Thymus (tissue), 11 donors: ENCODE measurements at regions not wholly inside any gene's neighbourhood (a gene's known extent, or its start where the extent isn't known, plus 50 kb on each side); places are given as distances from the start of the nearest gene placed in this dataset.

Experiments
- DNase-seq, 9 donors: peaks; one replicate each; pipeline ENCODE4 v3.0.0-alpha.2; 2013; ENCODE audit warnings: low spot score in 9 of 9, low read depth in 6 of 9, missing footprints in 1 of 9
- H3K27ac ChIP-seq, 2 donors: one replicate each; pipeline ENCODE4 v1.5.1; 2013; ENCODE audit warnings: control low read depth in 1 of 2, low read depth in 1 of 2, low read length in 1 of 2, mild to moderate bottlenecking in 1 of 2, moderate library complexity in 1 of 2
- H3K27me3 ChIP-seq, 2 donors: one replicate each; pipeline ENCODE4 v1.5.1; 2013; ENCODE audit warnings: low read length in 1 of 2; ENCODE audit not compliant: control insufficient read depth in 2 of 2, insufficient read depth in 1 of 2
- H3K36me3 ChIP-seq, 2 donors: one replicate each; pipeline ENCODE4 v1.5.1; 2013; ENCODE audit warnings: low read length in 1 of 2, mild to moderate bottlenecking in 1 of 2, moderate library complexity in 1 of 2; ENCODE audit not compliant: control insufficient read depth in 2 of 2, insufficient read depth in 2 of 2
- H3K4me1 ChIP-seq, 2 donors: one replicate each; pipeline ENCODE4 v1.5.1; 2013; ENCODE audit warnings: low read length in 2 of 2; ENCODE audit not compliant: control insufficient read depth in 2 of 2, insufficient read depth in 2 of 2
- H3K4me3 ChIP-seq, 2 donors: one replicate each; pipeline ENCODE4 v1.5.1; 2013; ENCODE audit warnings: low read length in 2 of 2, control low read depth in 1 of 2, mild to moderate bottlenecking in 1 of 2
- H3K9me3 ChIP-seq, 2 donors: one replicate each; pipeline ENCODE4 v1.5.1; 2013; ENCODE audit warnings: low read length in 1 of 2, mild to moderate bottlenecking in 1 of 2; ENCODE audit not compliant: control insufficient read depth in 2 of 2, insufficient read depth in 1 of 2
- WGBS: extraction: QIAGEN DNeasy Blood & Tissue Kit; methylation state at CpG from one replicate; pipeline ENCODE4 v1.1.7; 2013; 5-methylcytosine and 5-hydroxymethylcytosine counted together
- donor health status: healthy.

- Histone ChIP-seq H3K36me3 (no peaks in the 10 kb centered on the region), H3K9me3 (no peaks in the 10 kb centered on the region), H3K27me3 (no peaks in the 10 kb centered on the region), H3K27ac (no peak overlapping the region), H3K4me1 (no peaks in the 10 kb centered on the region), H3K4me3 (no peak overlapping the region)
- 69% methylated on average over 4 of the region's 4 CpGs for WGBS
- DNase-seq, result no peak
Measured at GRCh38 chr6:94270091-94270948, 851.0 kb upstream of the EPHA7 start.

- H3K27me3 ChIP-seq, result no peaks in the 10 kb centered on the region
- H3K36me3 ChIP-seq, result no peaks in the 10 kb centered on the region
- no peak overlapping the region for H3K4me3 ChIP-seq
- no peaks in the 10 kb centered on the region for H3K9me3 ChIP-seq
- H3K27ac ChIP-seq, result no peak overlapping the region
- DNase-seq, result no peak
- H3K4me1 ChIP-seq, result no peaks in the 10 kb centered on the region
Measured at GRCh38 chr6:94269256-94269655, 849.9 kb upstream of the EPHA7 start.

DNA sequence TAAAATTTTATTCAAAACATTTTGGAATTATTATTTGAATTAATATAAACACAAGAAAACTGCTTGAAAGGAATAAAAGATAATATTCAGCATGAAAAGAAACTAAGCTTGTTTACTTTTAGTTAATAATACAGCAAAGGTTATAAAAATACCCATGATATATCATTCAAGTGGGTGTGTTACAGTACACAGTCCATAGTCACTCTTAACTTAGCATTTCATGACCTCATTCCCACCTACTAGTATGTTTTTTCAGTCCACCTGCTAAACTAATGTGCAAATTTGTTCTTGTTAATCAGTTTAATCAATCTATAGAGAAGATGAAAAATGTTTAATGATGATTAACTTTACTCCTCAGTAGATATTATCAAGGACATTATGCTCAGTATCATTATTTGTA, 841.4 kb upstream of the EPHA7 start:
- Histone ChIP-seq H3K9me3 (peaks cover 1 to 6% of the 10 kb centered on the region in 2 donors), H3K4me1 (no peaks in the 10 kb centered on the region), H3K4me3 (no peak overlapping the region), H3K27ac (no peak overlapping the region), H3K27me3 (no peaks in the 10 kb centered on the region), H3K36me3 (no peaks in the 10 kb centered on the region)
- no peak for DNase-seq

- Histone ChIP-seq H3K4me1 (no peaks in the 10 kb centered on the region), H3K36me3 (no peaks in the 10 kb centered on the region), H3K27me3 (no peaks in the 10 kb centered on the region), H3K9me3 (no peaks in the 10 kb centered on the region), H3K4me3 (no peak overlapping the region), H3K27ac (no peak overlapping the region)
- no peak for DNase-seq
- 91% methylated on average over 1 of the region's 1 CpG for WGBS
Measured at GRCh38 chr6:94254689-94255088, 835.3 kb upstream of the EPHA7 start.

DNA sequence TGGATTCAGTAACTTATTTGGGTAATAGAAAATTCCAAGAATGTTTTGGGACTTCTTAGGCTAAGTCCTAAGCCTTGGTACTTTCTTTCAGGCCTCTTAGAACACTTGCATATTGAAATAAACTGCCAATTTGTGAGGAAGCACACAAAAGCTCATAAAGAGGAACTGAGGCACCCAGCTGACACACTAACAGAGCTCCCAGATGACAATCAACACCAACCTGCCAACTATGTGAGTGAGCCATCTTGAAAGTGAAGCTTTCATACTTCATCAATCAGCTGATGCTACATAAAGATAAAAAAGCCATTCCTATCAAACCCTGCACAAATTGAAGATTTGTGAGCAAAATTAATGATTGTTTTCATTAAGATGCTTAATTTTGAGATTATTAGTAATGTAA, 832.5 kb upstream of the EPHA7 start:
- H3K36me3 ChIP-seq, result no peaks in the 10 kb centered on the region
- H3K9me3 ChIP-seq, result no peaks in the 10 kb centered on the region
- no peak overlapping the region for H3K27ac ChIP-seq
- no peak for DNase-seq
- H3K4me1 ChIP-seq, result no peaks in the 10 kb centered on the region
- no peaks in the 10 kb centered on the region for H3K27me3 ChIP-seq
- H3K4me3 ChIP-seq, result no peak overlapping the region

DNA sequence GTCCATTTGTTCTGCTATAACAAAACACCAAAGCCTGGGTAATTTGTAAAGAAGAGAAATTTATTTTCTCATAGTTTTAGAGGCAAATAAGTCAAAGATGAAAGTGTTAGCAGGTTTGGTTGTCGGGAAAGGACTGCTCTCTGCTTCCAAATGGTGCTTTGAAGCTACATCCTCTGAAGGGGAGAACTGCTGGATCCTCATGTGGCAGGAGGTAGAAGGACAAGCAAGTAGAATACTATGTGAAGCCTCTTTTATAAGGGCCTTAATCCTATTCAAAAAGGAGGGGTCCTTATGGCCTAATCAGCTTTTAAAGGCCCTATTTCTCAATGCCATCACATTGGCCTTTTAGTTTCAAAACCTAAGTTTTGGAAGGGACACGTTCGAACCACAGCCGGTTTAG, 826.0 kb upstream of the EPHA7 start:
- no peaks in the 10 kb centered on the region for H3K9me3 ChIP-seq
- WGBS, result 88% methylated on average over 4 of the region's 4 CpGs
- no peak overlapping the region for H3K4me3 ChIP-seq
- H3K27me3 ChIP-seq, result no peaks in the 10 kb centered on the region
- no peaks in the 10 kb centered on the region for H3K4me1 ChIP-seq
- no peak for DNase-seq
- no peaks in the 10 kb centered on the region for H3K36me3 ChIP-seq
- no peak overlapping the region for H3K27ac ChIP-seq

DNA sequence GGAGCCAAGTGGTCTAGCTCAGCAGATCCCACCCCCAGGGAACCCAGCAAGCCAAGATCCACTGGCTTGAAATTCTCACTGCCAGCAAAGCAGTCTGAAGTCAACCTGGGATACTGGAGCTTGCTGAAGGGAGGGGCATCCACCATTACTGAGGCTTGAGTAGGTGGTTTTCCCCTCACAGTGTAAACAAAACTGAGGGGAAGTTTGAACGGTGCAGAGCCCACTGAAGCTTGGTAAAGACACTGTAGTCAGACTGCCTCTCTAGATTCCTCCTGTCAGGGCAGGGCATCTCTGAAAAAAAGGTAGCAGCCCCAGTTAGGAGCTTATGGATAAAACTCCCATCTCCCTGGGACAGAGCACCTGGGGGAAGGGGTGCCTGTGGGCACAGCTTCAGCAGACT, 819.5 kb upstream of the EPHA7 start:
- WGBS, result 9% methylated on average over 1 of the region's 1 CpG
- Histone ChIP-seq H3K9me3 (peaks cover 0 to 6% of the 10 kb centered on the region in 2 donors), H3K36me3 (no peaks in the 10 kb centered on the region), H3K27ac (no peak overlapping the region), H3K4me1 (no peaks in the 10 kb centered on the region), H3K4me3 (no peak overlapping the region), H3K27me3 (no peaks in the 10 kb centered on the region)
- no peak for DNase-seq

- Histone ChIP-seq H3K4me1 (no peaks in the 10 kb centered on the region), H3K4me3 (no peak overlapping the region), H3K9me3 (no peaks in the 10 kb centered on the region), H3K27me3 (no peaks in the 10 kb centered on the region), H3K36me3 (no peaks in the 10 kb centered on the region), H3K27ac (no peak overlapping the region)
- DNase-seq, result no peak
- 90% methylated on average over 4 of the region's 4 CpGs for WGBS
Measured at GRCh38 chr6:94227741-94228140, 808.4 kb upstream of the EPHA7 start.

DNA sequence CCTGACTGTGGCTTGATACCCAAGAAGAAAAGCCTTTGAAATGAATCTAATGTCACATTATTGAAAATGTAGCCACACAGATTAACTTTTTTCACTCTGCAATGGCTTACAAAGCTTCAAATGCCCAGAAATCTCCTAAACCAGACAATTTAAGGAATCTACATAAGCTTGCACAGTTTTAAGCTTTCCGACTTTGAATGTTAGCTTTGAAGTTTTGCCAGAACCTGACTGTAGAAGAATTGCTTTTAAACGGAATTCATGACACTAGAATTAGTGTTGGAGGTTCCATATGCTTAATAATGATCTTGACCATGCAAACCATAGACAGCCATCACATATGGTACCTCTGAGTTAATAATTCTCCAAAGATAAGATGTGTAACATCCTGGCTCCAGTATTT, 798.5 kb upstream of the EPHA7 start:
- H3K4me1 ChIP-seq, result no peaks in the 10 kb centered on the region
- no peak for DNase-seq
- no peaks in the 10 kb centered on the region for H3K27me3 ChIP-seq
- no peaks in the 10 kb centered on the region for H3K36me3 ChIP-seq
- no peaks in the 10 kb centered on the region for H3K9me3 ChIP-seq
- H3K27ac ChIP-seq, result no peak overlapping the region
- H3K4me3 ChIP-seq, result no peak overlapping the region
- 81% methylated on average over 2 of the region's 2 CpGs for WGBS
